ENCODE measurements at regions not wholly inside any gene's neighbourhood (a gene's known extent, or its start where the extent isn't known, plus 50 kb on each side); places are given as distances from the start of the nearest gene placed in this dataset.

- in situ Hi-C loops (cut with HindIII; ENCODE audit: low sequenced_read_pairs): no loop called here
- no peak overlapping the region for H3K4me3 ChIP-seq (ENCODE audit: low read depth, low read length)
- TF ChIP-seq CTCF (IDR thresholded peaks at IDR 0.05; ENCODE audit: low read depth, low read length): no peak
- no peak for DNase-seq (ENCODE audit: low read depth, low spot score)
Observed at GRCh38 chr19:31002518-31003244, 346.6 kb downstream of the TSHZ3 start.

GRCh38 chr19:31001991-31002390, 347.2 kb downstream of the TSHZ3 start:
- H3K4me3 ChIP-seq (ENCODE audit: low read depth, low read length): no peak overlapping the region
- TF ChIP-seq CTCF (IDR thresholded peaks at IDR 0.05; ENCODE audit: low read depth, low read length): no peak
- in situ Hi-C loops (cut with HindIII; ENCODE audit: low sequenced_read_pairs): no loop called here

GRCh38 chr19:31000913-31001312, 348.3 kb downstream of the TSHZ3 start:
- no peak overlapping the region for H3K4me3 ChIP-seq (ENCODE audit: low read depth, low read length)
- TF ChIP-seq CTCF (IDR thresholded peaks at IDR 0.05; ENCODE audit: low read depth, low read length): no peak
- in situ Hi-C loops (cut with HindIII; ENCODE audit: low sequenced_read_pairs): no loop called here
- DNase-seq (ENCODE audit: low read depth, low spot score): no peak

More at GRCh38 chr19:31001991-31002390, 347.2 kb downstream of the TSHZ3 start:
- DNase-seq (ENCODE audit: low read depth, low spot score): no peak

GRCh38 chr19:30999726-31000125, 349.5 kb downstream of the TSHZ3 start:
- H3K4me3 ChIP-seq (ENCODE audit: low read depth, low read length): no peak overlapping the region
- no peak for TF ChIP-seq CTCF (IDR thresholded peaks at IDR 0.05; ENCODE audit: low read depth, low read length)
- DNase-seq (ENCODE audit: low read depth, low spot score): no peak
- in situ Hi-C loops (cut with HindIII; ENCODE audit: low sequenced_read_pairs): no loop called here

GRCh38 chr19:30997222-30997621, 352.0 kb downstream of the TSHZ3 start:
- no peak for DNase-seq (ENCODE audit: low read depth, low spot score)
- no peak for TF ChIP-seq CTCF (IDR thresholded peaks at IDR 0.05; ENCODE audit: low read depth, low read length)
- in situ Hi-C loops (cut with HindIII; ENCODE audit: low sequenced_read_pairs): no loop called here
- no peak overlapping the region for H3K4me3 ChIP-seq (ENCODE audit: low read depth, low read length)

- in situ Hi-C loops (cut with HindIII; ENCODE audit: low sequenced_read_pairs): no loop called here
- DNase-seq (ENCODE audit: low read depth, low spot score): no peak
- no peak overlapping the region for H3K4me3 ChIP-seq (ENCODE audit: low read depth, low read length)
- no peak for TF ChIP-seq CTCF (IDR thresholded peaks at IDR 0.05; ENCODE audit: low read depth, low read length)
Observed at GRCh38 chr19:30978639-30979038, 370.6 kb downstream of the TSHZ3 start.

All from astrocyte of the spinal cord (primary cell).